Gastrocnemius medialis (tissue), 4 donors: ENCODE measurements at regions not wholly inside any gene's neighbourhood (a gene's known extent, or its start where the extent isn't known, plus 50 kb on each side); places are given as distances from the start of the nearest gene placed in this dataset.

ENCODE experiments used
- ATAC-seq, 2 donors: fragments of 150-250 bp; one replicate each; pipeline ENCODE4 v1.9.1; 2016
- DNase-seq, 2 donors: peaks; one replicate each; pipeline ENCODE4 v3.0.0-alpha.2; 2019
- H3K27ac ChIP-seq, 4 donors: fragments of 200-600 bp; sonication (generic); 1 replicate in 1 of 4; 2 replicates in 3 of 4; pipeline ENCODE4 v1.5.1; 2016 to 2018; ENCODE audit warnings: mild to moderate bottlenecking in 2 of 4, moderate library complexity in 1 of 4
- H3K27me3 ChIP-seq, 3 donors: fragments of 200-600 bp; sonication (generic) in 2 of 3; 1 replicate in 1 of 3; 2 replicates in 2 of 3; pipeline versions ENCODE4 v1.5.1 to v1.6.0; 2016 to 2019; ENCODE audit warnings: mild to moderate bottlenecking in 1 of 3, moderate library complexity in 1 of 3
- H3K36me3 ChIP-seq, 2 donors: fragments of 200-600 bp; sonication (generic) in 1 of 2; one replicate each; pipeline ENCODE4 v1.5.1; 2017 to 2018
- H3K4me1 ChIP-seq, 2 donors: fragments of 200-600 bp; sonication (generic) in 1 of 2; one replicate each; pipeline ENCODE4 v1.5.1; 2016 to 2017; ENCODE audit warnings: mild to moderate bottlenecking in 2 of 2
- H3K4me3 ChIP-seq, 4 donors: fragments of 200-600 bp; sonication (generic) in 3 of 4; 1 replicate in 1 of 4; 2 replicates in 3 of 4; pipeline ENCODE4 v1.5.1; 2016 to 2019; ENCODE audit warnings: mild to moderate bottlenecking in 2 of 4
- H3K9me3 ChIP-seq, 3 donors: fragments of 200-600 bp; sonication (generic) in 2 of 3; 1 replicate in 1 of 3; 2 replicates in 2 of 3; pipeline ENCODE4 v1.5.1; 2016 to 2019
- POLR2A ChIP-seq, 2 donors: fragments of 450-650 bp; IDR thresholded peaks; one replicate each; pipeline ENCODE4 v1.6.1; 2017; ENCODE audit warnings: antibody characterized with exemption in 2 of 2, mild to moderate bottlenecking in 2 of 2, moderate library complexity in 2 of 2
- in situ Hi-C, 4 donors: fragments of 200-750 bp; cut with MboI; loops; one replicate each; pipeline versions ENCODE4 v1.15.0 to v1.8.0; 2017; ENCODE audit warnings: low sequenced_read_pairs in 4 of 4
- intact Hi-C: fragments of 100-400 bp; cut with DNase I; formaldehyde crosslinking; loops from one replicate; pipeline ENCODE4 v1.15.1; 2023; ENCODE audit warnings: low total_unique reads
- TF ChIP-seq, protein P1 (sequence below), 5 experiments: fragments of 450-650 bp in 3 of 5; fragments of 200-600 bp in 2 of 5; sonication (generic) in 2 of 5; IDR thresholded peaks in 4 of 5; conservative IDR thresholded peaks in 1 of 5; 1 replicate in 4 of 5; 2 replicates in 1 of 5; pipeline ENCODE4 v1.5.1; 2016 to 2019; ENCODE audit warnings: antibody characterized with exemption in 5 of 5, mild to moderate bottlenecking in 3 of 5, moderate library complexity in 3 of 5

DNA sequence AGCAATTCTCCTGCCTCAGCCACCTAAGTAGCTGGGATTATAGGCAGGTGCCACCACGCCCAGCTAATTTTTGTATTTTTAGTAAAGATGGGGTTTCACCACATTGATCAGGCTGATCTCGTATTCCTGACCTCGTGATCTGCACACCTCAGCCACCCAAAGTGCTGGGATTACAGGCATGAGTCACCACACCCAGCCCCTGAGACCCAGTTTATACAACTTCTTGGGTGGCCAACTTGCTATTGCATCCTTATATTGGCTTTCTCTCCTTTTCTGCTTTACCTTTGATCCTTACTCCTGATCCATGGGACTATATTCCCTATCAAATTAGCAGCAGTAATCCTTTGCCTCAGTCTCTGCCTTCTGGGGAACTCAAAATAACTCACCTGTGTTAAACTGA is 659.1 kb downstream of the PRELID2 start:
- H3K36me3 ChIP-seq = no peaks in the 10 kb centered on the region
- in situ Hi-C loops (no loop called here), intact Hi-C loops (no loop called here)
- no peak for ATAC-seq
- no peaks in the 10 kb centered on the region for H3K27me3 ChIP-seq
- no peak overlapping the region for H3K27ac ChIP-seq
- no peak for DNase-seq
- H3K4me1 ChIP-seq = no peaks in the 10 kb centered on the region
- TF ChIP-seq POLR2A (IDR thresholded peaks at IDR 0.05) = no peak
- TF ChIP-seq, protein P1, sequence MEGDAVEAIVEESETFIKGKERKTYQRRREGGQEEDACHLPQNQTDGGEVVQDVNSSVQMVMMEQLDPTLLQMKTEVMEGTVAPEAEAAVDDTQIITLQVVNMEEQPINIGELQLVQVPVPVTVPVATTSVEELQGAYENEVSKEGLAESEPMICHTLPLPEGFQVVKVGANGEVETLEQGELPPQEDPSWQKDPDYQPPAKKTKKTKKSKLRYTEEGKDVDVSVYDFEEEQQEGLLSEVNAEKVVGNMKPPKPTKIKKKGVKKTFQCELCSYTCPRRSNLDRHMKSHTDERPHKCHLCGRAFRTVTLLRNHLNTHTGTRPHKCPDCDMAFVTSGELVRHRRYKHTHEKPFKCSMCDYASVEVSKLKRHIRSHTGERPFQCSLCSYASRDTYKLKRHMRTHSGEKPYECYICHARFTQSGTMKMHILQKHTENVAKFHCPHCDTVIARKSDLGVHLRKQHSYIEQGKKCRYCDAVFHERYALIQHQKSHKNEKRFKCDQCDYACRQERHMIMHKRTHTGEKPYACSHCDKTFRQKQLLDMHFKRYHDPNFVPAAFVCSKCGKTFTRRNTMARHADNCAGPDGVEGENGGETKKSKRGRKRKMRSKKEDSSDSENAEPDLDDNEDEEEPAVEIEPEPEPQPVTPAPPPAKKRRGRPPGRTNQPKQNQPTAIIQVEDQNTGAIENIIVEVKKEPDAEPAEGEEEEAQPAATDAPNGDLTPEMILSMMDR (IDR thresholded peaks at IDR 0.05 in 4 of 5, conservative IDR thresholded peaks at IDR 0.05 in 1 of 5) = no peak
- no peaks in the 10 kb centered on the region for H3K9me3 ChIP-seq
- H3K4me3 ChIP-seq = no peak overlapping the region

DNA sequence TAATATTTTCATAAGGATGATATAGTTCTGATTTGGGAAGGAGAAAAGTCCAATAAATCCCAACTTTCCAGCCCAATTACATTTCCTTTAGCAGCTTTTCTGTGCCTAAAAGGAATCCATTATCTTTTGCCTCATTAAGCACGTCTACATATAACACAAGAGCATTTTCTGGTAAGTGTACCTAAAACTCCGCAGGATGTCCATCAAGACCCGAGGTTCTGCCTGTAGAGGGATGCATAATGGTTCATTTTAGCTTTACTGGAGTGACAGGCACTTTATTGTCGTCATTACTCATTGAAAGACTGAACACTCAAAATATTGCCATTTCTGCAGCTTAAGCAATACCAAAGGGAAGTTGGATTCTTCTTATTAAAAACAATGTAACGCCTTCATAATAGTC is 669.0 kb downstream of the PRELID2 start:
- H3K27me3 ChIP-seq = no peaks in the 10 kb centered on the region
- no peak overlapping the region for H3K4me3 ChIP-seq
- in situ Hi-C loops = no loop called here
- DNase-seq (no peak), ATAC-seq (no peak)
- no peak overlapping the region for H3K27ac ChIP-seq
- TF ChIP-seq POLR2A (IDR thresholded peaks at IDR 0.05) = no peak
- TF ChIP-seq, protein P1 (IDR thresholded peaks at IDR 0.05 in 4 of 5, conservative IDR thresholded peaks at IDR 0.05 in 1 of 5) = no peak
- no peaks in the 10 kb centered on the region for H3K4me1 ChIP-seq
- no peaks in the 10 kb centered on the region for H3K9me3 ChIP-seq
- intact Hi-C loops = no loop called here
- no peaks in the 10 kb centered on the region for H3K36me3 ChIP-seq

DNA sequence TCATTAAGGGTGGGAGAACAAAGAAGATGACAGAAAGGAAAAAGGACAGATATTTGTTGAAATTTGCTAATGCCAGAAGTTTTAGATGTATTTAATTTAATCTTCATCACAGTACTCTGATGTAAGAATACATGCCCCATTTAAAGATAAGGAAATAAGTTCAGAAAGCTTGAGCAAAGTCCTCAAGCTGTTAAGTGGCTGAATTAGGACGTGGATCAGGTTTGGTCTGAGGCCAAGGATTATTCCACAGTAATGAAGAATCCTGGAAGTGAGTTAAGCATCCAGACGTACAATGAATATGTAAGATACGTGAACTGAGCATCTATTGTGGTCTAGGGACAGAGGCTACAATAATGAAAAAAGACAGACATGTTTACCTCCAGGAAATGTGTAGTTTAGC is 671.3 kb downstream of the PRELID2 start:
- intact Hi-C loops = no loop called here
- Histone ChIP-seq H3K9me3 (no peaks in the 10 kb centered on the region), H3K4me1 (no peaks in the 10 kb centered on the region), H3K36me3 (no peaks in the 10 kb centered on the region), H3K27ac (no peak overlapping the region), H3K27me3 (no peaks in the 10 kb centered on the region), H3K4me3 (no peak overlapping the region)
- TF ChIP-seq, protein P1 (IDR thresholded peaks at IDR 0.05 in 4 of 5, conservative IDR thresholded peaks at IDR 0.05 in 1 of 5) = no peak
- no peak for TF ChIP-seq POLR2A (IDR thresholded peaks at IDR 0.05)
- in situ Hi-C loops = no loop called here
- DNase-seq (no peak), ATAC-seq (no peak)

DNA sequence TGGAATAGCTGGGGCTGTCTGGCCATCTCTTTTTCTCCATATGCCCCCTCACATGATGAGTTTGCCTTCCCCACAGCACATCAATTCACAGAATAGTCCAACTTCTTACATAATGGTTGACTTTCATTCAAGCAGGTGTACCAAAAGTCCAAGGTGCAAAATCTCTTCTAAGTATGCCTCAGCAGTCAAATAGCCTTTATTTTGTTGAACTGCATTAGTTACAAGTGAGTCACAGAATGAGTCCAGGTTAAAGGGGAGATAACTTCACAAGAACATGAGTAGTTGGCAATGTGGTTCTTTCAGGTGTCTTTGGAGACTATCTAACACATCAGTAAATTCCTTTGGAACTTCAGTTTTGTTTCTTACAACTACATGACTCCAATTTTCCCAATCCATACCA is 672.5 kb downstream of the PRELID2 start:
- no peaks in the 10 kb centered on the region for H3K4me1 ChIP-seq
- DNase-seq (no peak), ATAC-seq (no peak)
- no peaks in the 10 kb centered on the region for H3K9me3 ChIP-seq
- no peak overlapping the region for H3K27ac ChIP-seq
- H3K4me3 ChIP-seq = no peak overlapping the region
- no peak for TF ChIP-seq POLR2A (IDR thresholded peaks at IDR 0.05)
- TF ChIP-seq, protein P1 (IDR thresholded peaks at IDR 0.05 in 4 of 5, conservative IDR thresholded peaks at IDR 0.05 in 1 of 5) = no peak
- no peaks in the 10 kb centered on the region for H3K27me3 ChIP-seq
- intact Hi-C loops (no loop called here), in situ Hi-C loops (no loop called here)
- H3K36me3 ChIP-seq = no peaks in the 10 kb centered on the region

DNA sequence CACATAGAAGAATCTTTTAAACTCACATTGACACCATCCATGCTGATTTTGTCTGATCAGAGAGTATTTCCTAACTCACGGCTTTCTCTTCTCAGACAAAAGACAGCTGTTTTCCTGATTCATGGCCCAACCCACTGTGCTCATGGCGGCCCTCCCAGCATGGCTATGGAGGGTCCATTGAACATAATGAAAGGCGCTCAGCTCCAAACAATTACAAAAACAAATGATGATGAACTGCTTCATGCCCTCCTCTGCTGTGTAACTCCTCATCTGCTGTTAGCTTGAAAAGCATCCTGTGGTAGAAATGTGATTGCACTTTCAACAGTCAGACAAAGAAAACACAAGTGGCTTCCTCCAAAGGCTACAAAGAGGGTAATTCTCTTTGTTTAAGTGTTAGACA is 673.8 kb downstream of the PRELID2 start:
- in situ Hi-C loops = no loop called here
- no peak overlapping the region for H3K4me3 ChIP-seq
- DNase-seq (no peak), ATAC-seq (no peak)
- no peaks in the 10 kb centered on the region for H3K36me3 ChIP-seq
- H3K27ac ChIP-seq = no peak overlapping the region
- H3K4me1 ChIP-seq = no peaks in the 10 kb centered on the region
- H3K9me3 ChIP-seq = no peaks in the 10 kb centered on the region
- intact Hi-C loops = no loop called here
- TF ChIP-seq POLR2A (IDR thresholded peaks at IDR 0.05) = no peak
- TF ChIP-seq, protein P1 (IDR thresholded peaks at IDR 0.05 in 4 of 5, conservative IDR thresholded peaks at IDR 0.05 in 1 of 5) = no peak
- H3K27me3 ChIP-seq = no peaks in the 10 kb centered on the region
